Loucy (cell line): ENCODE measurements at regions not wholly inside any gene's neighbourhood (a gene's known extent, or its start where the extent isn't known, plus 50 kb on each side); places are given as distances from the start of the nearest gene placed in this dataset.

Source experiments
- H2AFZ ChIP-seq: fragments of 200-600 bp; sonication (generic); 2 replicates; pipeline ENCODE4 v1.6.0; 2016; ENCODE audit warnings: antibody characterized with exemption, mild to moderate bottlenecking, low read length, moderate library complexity
- H3F3A ChIP-seq: fragments of 200-600 bp; 2 replicates; pipeline ENCODE4 v1.6.0; 2016; ENCODE audit warnings: antibody characterized with exemption, low read depth, mild to moderate bottlenecking
- H3K27me3 ChIP-seq: fragments of 200-600 bp; sonication (generic); 2 replicates; pipeline ENCODE4 v1.6.1; 2014; ENCODE audit warnings: low read length, mild to moderate bottlenecking; ENCODE audit not compliant: insufficient read depth, poor library complexity, severe bottlenecking
- H3K36me3 ChIP-seq: fragments of 200-600 bp; sonication (generic); 2 replicates; pipeline ENCODE4 v1.6.1; 2016; ENCODE audit warnings: low read length; ENCODE audit not compliant: insufficient read depth
- H3K4me1 ChIP-seq: fragments of 200-600 bp; sonication (generic); 2 replicates; pipeline ENCODE4 v1.5.1; 2014; ENCODE audit warnings: low read length, mild to moderate bottlenecking; ENCODE audit not compliant: insufficient read depth, poor library complexity, severe bottlenecking
- H3K4me2 ChIP-seq: fragments of 200-600 bp; sonication (generic); 2 replicates; pipeline ENCODE4 v1.6.0; 2014; ENCODE audit warnings: antibody characterized with exemption, low read length, low read depth, mild to moderate bottlenecking; ENCODE audit not compliant: poor library complexity, severe bottlenecking
- H3K4me3 ChIP-seq: fragments of 200-600 bp; sonication (generic); 2 replicates; pipeline ENCODE4 v1.5.1; 2014; ENCODE audit warnings: low read length, mild to moderate bottlenecking, mixed read lengths; ENCODE audit not compliant: poor library complexity, severe bottlenecking
- H3K79me2 ChIP-seq: fragments of 200-600 bp; sonication (generic); 2 replicates; pipeline ENCODE4 v1.6.1; 2014; ENCODE audit warnings: low read length; ENCODE audit not compliant: insufficient read depth
- H3K9ac ChIP-seq: fragments of 200-600 bp; sonication (generic); 2 replicates; pipeline ENCODE4 v1.6.0; 2014; ENCODE audit warnings: mild to moderate bottlenecking, low read depth, low read length, moderate library complexity; ENCODE audit not compliant: poor library complexity, severe bottlenecking
- H3K9me2 ChIP-seq: fragments of 200-600 bp; sonication (generic); replicated peaks from 2 replicates; pipeline ENCODE4 v1.6.1; 2016; ENCODE audit warnings: low read depth, low read length, mixed read lengths
- H3K9me3 ChIP-seq: fragments of 200-600 bp; sonication (generic); 2 replicates; pipeline ENCODE4 v1.6.1; 2014; ENCODE audit warnings: mild to moderate bottlenecking, antibody characterized with exemption, low read length, low read depth; ENCODE audit not compliant: insufficient read depth
- H4K20me1 ChIP-seq: fragments of 200-600 bp; sonication (generic); 2 replicates; pipeline ENCODE4 v1.6.0; 2014; ENCODE audit warnings: antibody characterized with exemption, low read length, mild to moderate bottlenecking; ENCODE audit not compliant: insufficient read depth, poor library complexity, severe bottlenecking
- CTCF ChIP-seq: fragments of 200-600 bp; sonication (generic); conservative IDR thresholded peaks from 2 replicates; pipeline ENCODE4 v1.5.1; 2014; ENCODE audit warnings: mild to moderate bottlenecking, antibody characterized with exemption, low read length
- EZH2phosphoT487 ChIP-seq: fragments of 200-600 bp; IDR thresholded peaks from 2 replicates; pipeline ENCODE4 v1.6.1; 2018; ENCODE audit warnings: antibody characterized with exemption, mild to moderate bottlenecking, moderate library complexity, borderline replicate concordance

GRCh38 chr2:176960061-176960460 lies 252.5 kb upstream of the HNRNPA3 start:
- Histone ChIP-seq H3K36me3 (no peaks in the 10 kb centered on the region), H3K9me2 (no peaks in the 10 kb centered on the region), H3K79me2 (no peaks in the 10 kb centered on the region), H3K4me3 (no peak overlapping the region), H3F3A (no peaks in the 10 kb centered on the region), H3K9ac (no peak overlapping the region), H3K4me2 (no peak overlapping the region), H3K4me1 (no peaks in the 10 kb centered on the region), H3K27me3 (no peaks in the 10 kb centered on the region), H2AFZ (no peak overlapping the region), H4K20me1 (no peaks in the 10 kb centered on the region), H3K9me3 (no peaks in the 10 kb centered on the region)
- TF ChIP-seq CTCF (no peak), EZH2phosphoT487 (no peak)

- TF ChIP-seq EZH2phosphoT487 (no peak), CTCF (no peak)
- no peaks in the 10 kb centered on the region for H3K9me3 ChIP-seq
- H3K27me3 ChIP-seq = no peaks in the 10 kb centered on the region
- no peaks in the 10 kb centered on the region for H3F3A ChIP-seq
- H3K36me3 ChIP-seq = no peaks in the 10 kb centered on the region
- H3K4me2 ChIP-seq = no peak overlapping the region
- H4K20me1 ChIP-seq = no peaks in the 10 kb centered on the region
- H3K9me2 ChIP-seq = no peaks in the 10 kb centered on the region
- no peaks in the 10 kb centered on the region for H3K4me1 ChIP-seq
- no peak overlapping the region for H3K4me3 ChIP-seq
- no peaks in the 10 kb centered on the region for H3K79me2 ChIP-seq
- H3K9ac ChIP-seq = no peak overlapping the region
- no peak overlapping the region for H2AFZ ChIP-seq
Measured at GRCh38 chr2:176960736-176961520, 251.7 kb upstream of the HNRNPA3 start.

GRCh38 chr2:176961775-176962619 lies 250.6 kb upstream of the HNRNPA3 start:
- no peak overlapping the region for H3K9ac ChIP-seq
- no peak for TF ChIP-seq CTCF
- TF ChIP-seq EZH2phosphoT487 = no peak
- no peaks in the 10 kb centered on the region for H4K20me1 ChIP-seq
- H3K4me3 ChIP-seq = no peak overlapping the region
- H3K9me2 ChIP-seq = no peaks in the 10 kb centered on the region
- no peaks in the 10 kb centered on the region for H3K36me3 ChIP-seq
- H3F3A ChIP-seq = no peaks in the 10 kb centered on the region
- H3K4me1 ChIP-seq = no peaks in the 10 kb centered on the region
- H2AFZ ChIP-seq = no peak overlapping the region
- no peaks in the 10 kb centered on the region for H3K9me3 ChIP-seq
- H3K79me2 ChIP-seq = no peaks in the 10 kb centered on the region
- H3K4me2 ChIP-seq = no peak overlapping the region
- H3K27me3 ChIP-seq = no peaks in the 10 kb centered on the region
